H9 (cell line): ENCODE measurements at regions not wholly inside any gene's neighbourhood (a gene's known extent, or its start where the extent isn't known, plus 50 kb on each side); places are given as distances from the start of the nearest gene placed in this dataset.

Experiments
- DNase-seq: peaks from one replicate; pipeline ENCODE4 v3.0.0-alpha.2; 2017
- H2AFZ ChIP-seq: one replicate; pipeline ENCODE4 v1.6.1; 2013; ENCODE audit warnings: mild to moderate bottlenecking, low read length, control low read depth, moderate library complexity
- H2AK5ac ChIP-seq: 2 replicates; pipeline ENCODE4 v1.6.1; 2013; ENCODE audit warnings: low read length, control low read depth, mixed read lengths; ENCODE audit not compliant: insufficient read length
- H2BK120ac ChIP-seq: one replicate; pipeline ENCODE4 v1.6.1; 2013; ENCODE audit warnings: low read depth, mild to moderate bottlenecking, low read length, control low read depth, inconsistent platforms; ENCODE audit not compliant: poor library complexity, severe bottlenecking
- H2BK12ac ChIP-seq: 2 replicates; pipeline ENCODE4 v1.6.1; 2013; ENCODE audit warnings: low read length, control low read depth, mixed read lengths, low read depth; ENCODE audit not compliant: insufficient read length
- H2BK15ac ChIP-seq: 2 replicates; pipeline ENCODE4 v1.6.1; 2013; ENCODE audit warnings: low read depth, low read length, control low read depth
- H2BK20ac ChIP-seq: one replicate; pipeline ENCODE4 v1.6.1; 2013; ENCODE audit warnings: low read depth, mild to moderate bottlenecking, low read length, control low read depth, inconsistent platforms; ENCODE audit not compliant: poor library complexity, severe bottlenecking
- H2BK5ac ChIP-seq: 2 replicates; pipeline ENCODE4 v1.6.1; 2013; ENCODE audit warnings: low read length, control low read depth, mixed read lengths; ENCODE audit not compliant: insufficient read length
- H3K14ac ChIP-seq: 2 replicates; pipeline ENCODE4 v1.6.1; 2013; ENCODE audit warnings: low read length, control low read depth; ENCODE audit not compliant: insufficient read depth
- H3K18ac ChIP-seq: 2 replicates; pipeline ENCODE4 v1.6.1; 2013; ENCODE audit warnings: low read depth, mild to moderate bottlenecking, mixed read lengths, low read length, control low read depth; ENCODE audit not compliant: insufficient read length
- H3K23ac ChIP-seq: 2 replicates; pipeline ENCODE4 v1.6.1; 2013; ENCODE audit warnings: low read length, control low read depth, mixed read lengths, low read depth; ENCODE audit not compliant: insufficient read length
- H3K23me2 ChIP-seq: 2 replicates; pipeline ENCODE4 v1.6.1; 2013; ENCODE audit warnings: low read depth, mild to moderate bottlenecking, mixed read lengths, low read length, control low read depth; ENCODE audit not compliant: insufficient read length, poor library complexity, severe bottlenecking
- H3K27ac ChIP-seq: 2 replicates; pipeline ENCODE4 v1.5.1; 2013; ENCODE audit warnings: low read length, control low read depth, mixed read lengths, low read depth; ENCODE audit not compliant: insufficient read length
- H3K27me3 ChIP-seq: 2 replicates; pipeline ENCODE4 v1.6.1; 2013; ENCODE audit warnings: low read length, control low read depth, inconsistent platforms; ENCODE audit not compliant: insufficient read depth
- H3K4ac ChIP-seq: 2 replicates; pipeline ENCODE4 v1.6.1; 2013; ENCODE audit warnings: low read depth, mild to moderate bottlenecking, control low read depth, inconsistent platforms, low read length, moderate library complexity
- H3K4me1 ChIP-seq: 2 replicates; pipeline ENCODE4 v1.6.1; 2013; ENCODE audit warnings: low read length, control low read depth, inconsistent platforms; ENCODE audit not compliant: insufficient read depth
- H3K4me2 ChIP-seq: 2 replicates; pipeline ENCODE4 v1.6.1; 2013; ENCODE audit warnings: low read length, control low read depth, mixed read lengths; ENCODE audit not compliant: insufficient read length, insufficient read depth
- H3K56ac ChIP-seq: 2 replicates; pipeline ENCODE4 v1.6.1; 2013; ENCODE audit warnings: low read depth, mild to moderate bottlenecking, mixed read lengths, low read length, control low read depth; ENCODE audit not compliant: insufficient read length
- H3K79me1 ChIP-seq: 2 replicates; pipeline ENCODE4 v1.6.1; 2013; ENCODE audit warnings: low read depth, mild to moderate bottlenecking, moderate library complexity, low read length, control low read depth, inconsistent platforms; ENCODE audit not compliant: insufficient read depth, poor library complexity, severe bottlenecking
- H3K79me2 ChIP-seq: 2 replicates; pipeline ENCODE4 v1.6.1; 2013; ENCODE audit warnings: low read length, control low read depth, inconsistent platforms; ENCODE audit not compliant: insufficient read depth
- H3K9ac ChIP-seq: 2 replicates; pipeline ENCODE4 v1.6.1; 2013; ENCODE audit warnings: low read length, control low read depth, mixed read lengths; ENCODE audit not compliant: insufficient read length; ENCODE audit errors: extremely low read depth
- H3K9me3 ChIP-seq: one replicate; pipeline ENCODE4 v1.6.1; 2013; ENCODE audit warnings: low read depth, low read length, inconsistent platforms; ENCODE audit not compliant: control insufficient read depth
- H3T11ph ChIP-seq: one replicate; pipeline ENCODE4 v1.6.1; 2013; ENCODE audit warnings: mild to moderate bottlenecking, low read length, control low read depth, inconsistent platforms
- H4K20me1 ChIP-seq: one replicate; pipeline ENCODE4 v1.6.1; 2013; ENCODE audit not compliant: control insufficient read depth, insufficient read length, insufficient read depth
- H4K5ac ChIP-seq: 2 replicates; pipeline ENCODE4 v1.6.1; 2013; ENCODE audit warnings: low read depth, mild to moderate bottlenecking, mixed read lengths, low read length, control low read depth; ENCODE audit not compliant: insufficient read length
- H4K8ac ChIP-seq: replicated peaks from 2 replicates; pipeline ENCODE4 v1.6.1; 2013; ENCODE audit warnings: low read length, control low read depth, mixed read lengths, low read depth; ENCODE audit not compliant: insufficient read length
- H4K91ac ChIP-seq: 2 replicates; pipeline ENCODE4 v1.6.1; 2013; ENCODE audit warnings: low read depth, mild to moderate bottlenecking, moderate library complexity, mixed read lengths, low read length, control low read depth; ENCODE audit not compliant: insufficient read length
- H3K27ac Mint-ChIP-seq, 3 experiments: 2 replicates in 2 of 3; 3 replicates in 1 of 3; pipeline ENCODE4 v1.8.0; 2020 to 2021; ENCODE audit warnings: mixed read lengths in 3 of 3, mild to moderate bottlenecking in 1 of 3, moderate library complexity in 1 of 3
- H3K27me3 Mint-ChIP-seq: 2 replicates; pipeline ENCODE4 v1.8.0; 2021; ENCODE audit warnings: low read depth, mild to moderate bottlenecking, moderate library complexity, mixed read lengths
- H3K36me3 Mint-ChIP-seq, 3 experiments: 2 replicates in 2 of 3; 3 replicates in 1 of 3; pipeline ENCODE4 v1.8.0; 2020 to 2021; ENCODE audit warnings: low read depth in 3 of 3, mixed read lengths in 3 of 3; ENCODE audit not compliant: insufficient read depth in 1 of 3
- H3K4me1 Mint-ChIP-seq, 2 experiments: 2 replicates each; pipeline ENCODE4 v1.8.0; 2020; ENCODE audit warnings: mixed read lengths in 2 of 2
- H3K4me3 Mint-ChIP-seq, 2 experiments: 2 replicates in 1 of 2; 3 replicates in 1 of 2; pipeline ENCODE4 v1.8.0; 2020 to 2021; ENCODE audit warnings: mild to moderate bottlenecking in 2 of 2, mixed read lengths in 2 of 2, moderate library complexity in 1 of 2
- H3K9me3 Mint-ChIP-seq, 2 experiments: 2 replicates in 1 of 2; 3 replicates in 1 of 2; pipeline ENCODE4 v1.8.0; 2020; ENCODE audit warnings: mild to moderate bottlenecking in 2 of 2, mixed read lengths in 2 of 2, moderate library complexity in 1 of 2
- CTCF ChIP-seq: fragments of 200-600 bp; sonication (generic); conservative IDR thresholded peaks from 3 replicates; pipeline ENCODE4 v1.8.0; 2021; ENCODE audit warnings: antibody characterized with exemption, mild to moderate bottlenecking
- WGBS: extraction: QIAGEN DNeasy Blood & Tissue Kit; methylation state at CpG from one replicate; pipeline ENCODE4 v1.1.7; 2013; ENCODE audit warnings: missing lambda C conversion rate, low lambda C conversion rate, mixed read lengths; ENCODE audit not compliant: insufficient read length; ENCODE audit errors: extremely low coverage; 5-methylcytosine and 5-hydroxymethylcytosine counted together

GRCh38 chr4:128566693-128567092 lies 242.8 kb upstream of the JADE1 start:
- Histone ChIP-seq H2BK20ac (no peak overlapping the region), H2AFZ (no peak overlapping the region), H3K14ac (no peak overlapping the region), H2BK120ac (no peak overlapping the region), H3K27me3 (no peaks in the 10 kb centered on the region), H3K27ac (no peak overlapping the region), H3K4me2 (no peak overlapping the region), H4K91ac (no peak overlapping the region), H3K9me3 (no peaks in the 10 kb centered on the region), H3T11ph (no peak overlapping the region), H3K23me2 (no peaks in the 10 kb centered on the region), H4K5ac (no peak overlapping the region), H3K79me1 (no peaks in the 10 kb centered on the region), H3K4me1 (peaks cover 7% of the 10 kb centered on the region; the same call in 1 of the 2 replicates), H3K23ac (no peak overlapping the region), H3K9ac (no peak overlapping the region), H3K4ac (no peak overlapping the region), H3K18ac (no peak overlapping the region), H2BK5ac (no peak overlapping the region), H3K79me2 (no peaks in the 10 kb centered on the region), H4K20me1 (no peaks in the 10 kb centered on the region), H2AK5ac (no peak overlapping the region), H3K56ac (no peak overlapping the region), H2BK15ac (no peak overlapping the region), H4K8ac (no peak overlapping the region), H2BK12ac (no peak overlapping the region)
- no peaks in the 10 kb centered on the region for H3K9me3 Mint-ChIP-seq
- H3K36me3 Mint-ChIP-seq = no peaks in the 10 kb centered on the region
- no peak overlapping the region for H3K4me3 Mint-ChIP-seq
- no peaks in the 10 kb centered on the region for H3K27me3 Mint-ChIP-seq
- peaks cover 36 to 44% of the 10 kb centered on the region in 2 experiments for H3K4me1 Mint-ChIP-seq
- WGBS = no CpG with 5 or more reads among the region's 2 CpGs
- no peak for TF ChIP-seq CTCF
- DNase-seq = no peak
- H3K27ac Mint-ChIP-seq = no peak overlapping the region
